HL-60 (cell line): ENCODE measurements at regions not wholly inside any gene's neighbourhood (a gene's known extent, or its start where the extent isn't known, plus 50 kb on each side); places are given as distances from the start of the nearest gene placed in this dataset.
"Not testable (repeated sequence)": the region's sequence is repeated elsewhere in the genome, so short reads cannot be mapped to it uniquely, and the experiment has no call there.

Experiments
- DNase-seq, 2 experiments: peaks; one replicate each; pipeline ENCODE4 v3.0.0-alpha.2; 2010 to 2020; ENCODE audit warnings: low read depth in 1 of 2, low spot score in 1 of 2
- H3K27ac ChIP-seq: fragments of 250-450 bp; sonication (Bioruptor Pico); replicated peaks from 2 replicates; pipeline ENCODE4 v1.5.1; 2020; ENCODE audit warnings: mild to moderate bottlenecking, moderate library complexity
- H3K27me3 ChIP-seq: fragments of 250-450 bp; sonication (Bioruptor Pico); 2 replicates; pipeline ENCODE4 v1.5.1; 2021; ENCODE audit warnings: mild to moderate bottlenecking, moderate library complexity; ENCODE audit not compliant: insufficient read depth, poor library complexity, severe bottlenecking
- H3K4me3 ChIP-seq: replicated peaks from 2 replicates; pipeline ENCODE4 v1.5.1; 2011; ENCODE audit warnings: mild to moderate bottlenecking, control low read depth, low read length; ENCODE audit not compliant: insufficient read depth
- CTCF ChIP-seq: IDR thresholded peaks from one replicate; pipeline ENCODE4 v1.5.1; 2011; ENCODE audit warnings: low read length, control low read depth, inconsistent platforms; ENCODE audit not compliant: insufficient read depth
- GABPA ChIP-seq: IDR thresholded peaks from 2 replicates; pipeline ENCODE4 v1.6.1; 2012; ENCODE audit warnings: low read depth
- POLR2AphosphoS5 ChIP-seq: IDR thresholded peaks from 2 replicates; pipeline ENCODE4 v1.6.1; 2012; ENCODE audit warnings: low read depth
- REST ChIP-seq: IDR thresholded peaks from 2 replicates; pipeline ENCODE4 v1.6.1; 2012; ENCODE audit warnings: low read depth; ENCODE audit not compliant: insufficient replicate concordance
- SPI1 ChIP-seq: IDR thresholded peaks from 2 replicates; pipeline ENCODE4 v1.6.1; 2012; ENCODE audit warnings: low read depth, mild to moderate bottlenecking, borderline replicate concordance

- DNase-seq, result no peak
- H3K4me3 ChIP-seq, result no peak overlapping the region
- no peak overlapping the region for H3K27ac ChIP-seq
- no peaks in the 10 kb centered on the region for H3K27me3 ChIP-seq
- TF ChIP-seq REST, result no peak
- TF ChIP-seq POLR2AphosphoS5, result no peak
- TF ChIP-seq GABPA, result no peak
- TF ChIP-seq CTCF, result no peak
- no peak for TF ChIP-seq SPI1
These were observed 133.9 kb downstream of the UTRN start for GRCh38 chr6:144418959-144419545.

- TF ChIP-seq GABPA (no peak), CTCF (no peak), SPI1 (no peak), POLR2AphosphoS5 (no peak), REST (no peak)
- DNase-seq, result no peak
- Histone ChIP-seq H3K27ac (no peak overlapping the region), H3K4me3 (no peak overlapping the region), H3K27me3 (no peaks in the 10 kb centered on the region)
These were observed 138.0 kb downstream of the UTRN start for GRCh38 chr6:144423167-144423566.

- Histone ChIP-seq H3K27me3 (no peaks in the 10 kb centered on the region), H3K4me3 (no peak overlapping the region), H3K27ac (no peak overlapping the region)
- TF ChIP-seq REST (no peak), GABPA (no peak), SPI1 (no peak), CTCF (no peak), POLR2AphosphoS5 (no peak)
- DNase-seq, result no peak
These were observed 144.6 kb downstream of the UTRN start for GRCh38 chr6:144429753-144430152.

- H3K4me3 ChIP-seq, DNase-seq, H3K27ac ChIP-seq, H3K27me3 ChIP-seq: not testable (repeated sequence)
These were observed 148.3 kb downstream of the UTRN start for GRCh38 chr6:144433446-144433845.
